SKM-1 treated with dmso at 0.1 percent for 144 hours (cell line): ENCODE measurements at regions not wholly inside any gene's neighbourhood (a gene's known extent, or its start where the extent isn't known, plus 50 kb on each side); places are given as distances from the start of the nearest gene placed in this dataset.
"Not testable (repeated sequence)": the region's sequence is repeated elsewhere in the genome, so short reads cannot be mapped to it uniquely, and the experiment has no call there.

ENCODE experiments used
- DNase-seq: peaks from one replicate; lab custom pipeline; 2025; ENCODE audit not compliant: unreplicated experiment; lab: John Stamatoyannopoulos, UW

GRCh38 chr17:33684735-33685134 is 391.6 kb upstream of the ASIC2 start:
- DNase-seq = no peak

GRCh38 chr17:33686171-33686570 is 393.1 kb upstream of the ASIC2 start:
- DNase-seq = no peak

GRCh38 chr17:33687831-33688230 is 394.7 kb upstream of the ASIC2 start:
- DNase-seq = no peak

DNA sequence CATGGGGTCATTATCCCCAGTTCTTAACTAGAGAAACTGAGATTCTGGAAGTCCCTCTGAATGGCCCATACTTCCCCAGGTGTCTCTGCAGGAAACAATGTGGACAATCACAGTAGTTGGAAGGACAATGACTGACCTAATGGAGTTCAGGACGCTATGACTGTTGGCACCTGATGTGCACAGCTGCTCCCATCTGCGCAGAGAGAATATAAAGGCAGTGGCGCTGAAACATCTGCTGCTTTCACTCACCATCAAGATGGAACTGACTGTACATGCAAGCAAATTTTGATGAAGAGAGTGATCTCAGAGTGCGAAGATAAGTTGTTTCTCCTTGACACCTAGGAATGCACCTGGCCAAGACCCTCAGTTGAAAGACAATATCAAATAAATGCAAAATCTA is 395.7 kb upstream of the ASIC2 start:
- no peak for DNase-seq

DNA sequence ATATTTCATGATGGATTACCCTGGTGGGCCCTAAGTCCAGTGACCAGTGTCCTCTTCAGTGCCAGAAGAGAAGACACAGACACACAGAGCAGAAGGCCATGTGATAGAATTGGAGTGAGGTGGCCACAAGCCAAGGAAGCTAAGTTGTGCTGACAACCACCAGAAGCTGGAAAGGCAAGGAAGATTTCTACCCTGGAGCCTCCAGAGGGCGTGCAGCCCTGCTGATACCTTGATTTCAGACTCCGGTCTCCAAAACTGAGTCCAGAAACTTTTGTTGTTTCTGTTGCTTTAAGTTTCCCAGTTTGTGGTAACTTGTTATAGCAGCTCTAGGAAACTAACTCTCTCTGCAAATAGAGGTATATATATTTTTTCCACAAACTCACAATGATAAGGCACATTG is 396.6 kb upstream of the ASIC2 start:
- DNase-seq = no peak

- DNase-seq = no peak
Observed at GRCh38 chr17:33695431-33695830, 402.3 kb upstream of the ASIC2 start.

- no peak for DNase-seq
Observed at GRCh38 chr17:33696102-33696501, 403.0 kb upstream of the ASIC2 start.

DNA sequence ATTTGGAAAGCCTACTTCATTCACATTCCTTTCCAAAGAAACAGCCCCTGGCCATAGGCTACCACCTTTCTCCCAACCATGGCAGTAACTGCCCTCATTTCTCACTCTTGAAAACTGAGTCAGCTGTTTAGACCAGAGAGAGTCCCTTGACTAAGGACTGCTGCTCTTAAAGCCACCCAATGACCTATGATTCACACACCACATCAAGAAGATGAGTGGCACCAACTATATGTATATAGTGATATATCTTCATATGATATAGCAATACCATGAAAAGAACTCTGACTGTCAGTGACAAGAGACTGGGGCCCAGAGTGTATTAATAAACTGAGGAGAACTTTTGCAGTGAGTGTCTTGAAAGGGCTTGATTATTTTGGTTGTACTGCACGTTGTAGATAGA is 404.5 kb upstream of the ASIC2 start:
- DNase-seq = no peak

- no peak for DNase-seq
Observed at GRCh38 chr17:33701910-33702309, 408.8 kb upstream of the ASIC2 start.

GRCh38 chr17:33704856-33705255 is 411.8 kb upstream of the ASIC2 start:
- DNase-seq = no peak

GRCh38 chr17:33709881-33710280 is 416.8 kb upstream of the ASIC2 start:
- no peak for DNase-seq

- DNase-seq = no peak
Observed at GRCh38 chr17:33712120-33712519, 419.0 kb upstream of the ASIC2 start.

DNA sequence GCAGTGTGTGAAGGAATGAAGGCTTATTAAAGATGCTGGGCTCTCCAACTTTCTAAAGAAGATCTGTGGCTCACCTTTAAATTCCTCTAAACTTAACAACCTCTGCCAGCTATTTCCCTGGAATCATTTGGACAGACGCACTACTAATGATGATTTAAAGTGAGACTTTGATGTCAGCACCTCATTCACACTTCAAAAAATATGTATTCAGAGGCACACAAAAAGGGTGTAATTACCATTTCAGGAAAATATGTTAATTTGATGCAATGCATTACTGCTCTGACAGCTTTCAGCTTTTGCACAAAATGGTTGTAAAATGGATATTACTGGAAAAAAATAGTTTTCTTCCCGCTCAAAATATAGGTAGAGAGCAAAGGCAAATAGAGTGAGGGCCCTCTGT is 423.9 kb upstream of the ASIC2 start:
- DNase-seq = no peak

- not testable (repeated sequence) for DNase-seq
Observed at GRCh38 chr17:33723736-33724135, 430.6 kb upstream of the ASIC2 start.

DNA sequence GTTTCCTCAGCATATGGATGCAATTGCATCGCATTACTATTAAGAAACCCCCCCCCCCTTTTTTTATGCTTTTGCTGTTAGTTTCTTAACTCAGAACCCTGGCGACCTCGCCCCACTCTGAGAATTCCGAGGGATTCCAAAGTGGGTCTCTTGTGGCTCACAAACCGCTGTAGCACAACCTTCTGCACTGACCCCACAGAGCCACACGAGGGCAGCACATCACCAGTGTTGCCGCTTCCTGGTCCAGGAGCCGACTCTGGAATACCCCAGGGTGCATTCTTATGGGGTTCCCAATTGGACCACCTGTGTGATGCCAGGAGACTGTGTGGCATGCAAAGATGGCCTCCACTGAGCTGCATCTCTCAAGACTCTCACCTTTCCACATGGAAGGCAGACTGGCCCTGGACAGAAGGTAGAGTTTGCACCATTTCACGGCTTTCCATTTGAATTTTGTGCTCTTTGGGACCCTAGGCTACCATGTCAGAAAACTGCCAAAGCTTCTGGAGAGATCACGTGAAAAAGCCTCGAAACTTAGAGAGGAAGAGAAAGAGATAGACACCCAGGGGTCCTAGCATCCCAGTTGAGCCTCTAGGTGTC is 432.7 kb upstream of the ASIC2 start:
- DNase-seq = no peak

DNA sequence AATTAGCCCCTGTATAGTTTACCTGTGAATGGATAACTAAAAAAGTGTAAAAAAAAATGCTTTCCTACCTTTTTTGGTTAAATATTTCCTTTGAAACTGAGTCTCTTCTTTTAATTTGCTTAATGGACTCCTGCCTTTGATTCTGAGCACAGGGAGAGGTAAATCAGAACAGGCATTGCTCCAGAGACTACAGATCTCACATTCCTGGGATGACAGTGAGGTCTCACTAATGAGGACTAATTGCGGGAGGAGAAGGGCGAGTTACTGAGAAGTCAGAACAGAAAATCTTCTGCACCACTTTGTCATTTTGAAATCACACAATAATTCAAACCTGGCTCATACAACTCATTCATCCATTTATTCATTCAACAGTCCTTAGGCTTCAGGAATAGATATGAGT is 437.0 kb upstream of the ASIC2 start:
- DNase-seq = no peak

- DNase-seq = no peak
Observed at GRCh38 chr17:33732116-33732515, 439.0 kb upstream of the ASIC2 start.

- DNase-seq = no peak
Observed at GRCh38 chr17:33739714-33740113, 446.6 kb upstream of the ASIC2 start.

DNA sequence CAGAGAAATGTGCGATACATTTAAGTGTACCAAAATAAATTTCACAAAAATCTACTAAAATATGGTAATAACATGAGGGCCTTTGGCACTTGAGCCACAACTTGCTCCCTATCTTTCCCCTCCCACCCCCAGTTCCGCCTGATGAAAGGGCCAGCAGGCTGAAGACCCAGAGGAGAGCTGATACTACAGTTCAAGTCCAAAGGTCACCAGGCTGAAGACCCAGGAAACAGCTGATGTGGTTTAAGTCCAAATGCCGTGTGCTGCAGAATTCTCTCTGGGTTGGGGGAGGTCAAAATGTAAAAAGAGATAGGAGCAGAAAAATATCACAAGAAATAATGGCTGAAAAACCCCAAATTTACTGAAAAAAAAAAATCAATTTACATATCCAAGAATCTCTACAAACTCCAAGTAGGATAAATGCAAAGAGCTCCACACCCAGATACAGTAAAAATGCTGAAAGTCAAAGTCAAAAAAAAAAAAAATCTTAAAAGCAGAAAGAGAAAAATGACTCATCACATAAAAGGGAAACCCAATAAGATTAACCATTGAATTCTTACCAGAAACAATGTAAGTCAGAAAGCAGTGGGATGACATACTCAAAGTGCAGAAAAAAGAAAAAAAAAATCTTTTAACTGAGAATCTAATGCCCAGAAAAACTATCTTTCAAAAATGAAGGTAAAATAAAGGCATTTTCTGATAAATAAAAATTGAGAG is 452.1 kb upstream of the ASIC2 start:
- no peak for DNase-seq

DNA sequence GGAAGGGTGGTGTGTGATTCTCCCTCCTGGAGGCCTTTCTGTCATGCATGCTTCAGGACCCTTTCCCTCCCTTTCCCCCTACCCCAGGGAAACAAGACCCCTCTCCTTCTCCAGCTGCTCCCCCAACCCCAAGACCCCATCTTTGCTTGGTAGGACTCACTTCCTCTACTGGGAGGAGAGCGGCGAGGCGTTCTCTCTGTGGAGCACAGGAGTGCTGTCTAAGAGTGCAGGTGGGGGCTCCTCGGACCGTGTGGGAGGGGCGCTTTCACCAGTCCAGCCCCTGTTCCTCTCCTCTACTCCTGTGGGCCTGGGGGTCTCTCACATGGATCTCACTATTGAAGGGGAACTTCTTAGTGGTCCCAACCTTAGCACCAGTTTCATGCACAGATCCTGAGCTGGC is 456.1 kb upstream of the ASIC2 start:
- DNase-seq = no peak

DNA sequence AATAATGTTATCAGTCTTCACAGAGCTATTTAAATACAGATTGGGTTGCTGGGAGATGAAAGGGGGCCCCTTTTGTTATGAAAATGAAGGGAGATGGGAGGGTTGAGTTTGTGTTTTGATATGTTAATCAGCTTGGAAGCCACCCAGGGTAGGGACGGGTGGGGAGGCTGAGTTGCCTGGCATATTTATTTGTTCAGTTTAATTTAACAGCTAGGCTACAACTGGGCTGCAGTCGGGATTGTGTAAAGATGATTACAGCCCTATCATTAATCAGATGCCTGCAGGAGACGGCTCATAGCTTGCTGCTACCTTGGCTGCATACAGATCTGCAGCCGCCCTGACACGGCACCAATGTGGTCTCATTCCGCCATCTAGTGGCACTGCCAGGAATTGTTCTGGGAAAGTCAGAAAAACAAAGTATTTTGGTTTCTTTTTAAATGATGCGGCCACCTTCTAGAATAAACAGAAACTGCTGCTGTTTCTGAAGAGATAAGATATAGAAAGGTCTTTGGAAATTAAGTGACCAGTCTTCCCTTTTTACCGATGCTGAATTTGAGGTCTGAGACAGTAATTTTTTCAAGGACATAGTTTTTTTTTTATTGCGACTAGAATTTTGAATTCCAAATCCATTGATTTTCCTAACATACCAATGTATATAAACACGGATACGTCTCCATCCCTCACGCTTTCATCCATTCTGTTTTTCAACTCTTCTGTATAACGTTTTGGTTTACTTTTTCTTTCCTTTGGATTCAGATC is 458.0 kb upstream of the ASIC2 start:
- no peak for DNase-seq

- no peak for DNase-seq
Observed at GRCh38 chr17:33751702-33752065, 458.6 kb upstream of the ASIC2 start.
